Activated CD4-positive, CD25-positive, alpha-beta regulatory T cell treated with anti-CD3 and anti-CD28 coated beads, Interleukin-2, amount 50 U/mL, for 24 hours (primary cell): ENCODE measurements at regions not wholly inside any gene's neighbourhood (a gene's known extent, or its start where the extent isn't known, plus 50 kb on each side); places are given as distances from the start of the nearest gene placed in this dataset.

ENCODE experiments used
- ATAC-seq, 2 donors: fragments of 150-1000 bp; cut with Tn5 transposase; one replicate each; pipeline ENCODE4 v1.10.0; 2021; ENCODE audit warnings: mild to moderate bottlenecking in 1 of 2, moderate library complexity in 1 of 2

- ATAC-seq: no peak
Observed at GRCh38 chr10:118835682-118836326, 81.0 kb upstream of the CACUL1 start.

- no peak for ATAC-seq
Observed at GRCh38 chr10:118838364-118838763, 83.6 kb upstream of the CACUL1 start.

GRCh38 chr10:118839348-118839747 is 84.6 kb upstream of the CACUL1 start:
- ATAC-seq: no peak

GRCh38 chr10:118840071-118840775 is 85.5 kb upstream of the CACUL1 start:
- ATAC-seq: peak; percentile 74 to 78

GRCh38 chr10:118840776-118841468 is 86.2 kb upstream of the CACUL1 start:
- no peak for ATAC-seq

- no peak for ATAC-seq
Observed at GRCh38 chr10:118841881-118842605, 87.3 kb upstream of the CACUL1 start.

- ATAC-seq: no peak
Observed at GRCh38 chr10:118842843-118843624, 88.3 kb upstream of the CACUL1 start.

GRCh38 chr10:118843647-118844265 is 89.0 kb upstream of the CACUL1 start:
- ATAC-seq: no peak

- ATAC-seq: no peak
Observed at GRCh38 chr10:118844731-118845521, 90.2 kb upstream of the CACUL1 start.

- no peak for ATAC-seq
Observed at GRCh38 chr10:118845776-118846175, 91.0 kb upstream of the CACUL1 start.

GRCh38 chr10:118850418-118851061 is 95.8 kb upstream of the CACUL1 start:
- ATAC-seq: no peak

- ATAC-seq: no peak
Observed at GRCh38 chr10:118851062-118852035, 96.6 kb upstream of the CACUL1 start.

GRCh38 chr10:118853916-118854315 is 99.1 kb upstream of the CACUL1 start:
- ATAC-seq: no peak

GRCh38 chr10:118856106-118856505 is 101.3 kb upstream of the CACUL1 start:
- no peak for ATAC-seq

GRCh38 chr10:118865998-118866693 is 111.4 kb upstream of the CACUL1 start:
- no peak for ATAC-seq

- no peak for ATAC-seq
Observed at GRCh38 chr10:118867768-118868167, 113.0 kb upstream of the CACUL1 start.

- no peak for ATAC-seq
Observed at GRCh38 chr10:118868589-118868988, 113.8 kb upstream of the CACUL1 start.

- no peak for ATAC-seq
Observed at GRCh38 chr10:118870467-118871243, 115.9 kb upstream of the CACUL1 start.
